H1 (cell line): ENCODE measurements at regions not wholly inside any gene's neighbourhood (a gene's known extent, or its start where the extent isn't known, plus 50 kb on each side); places are given as distances from the start of the nearest gene placed in this dataset.

ENCODE experiments used
- SP2 ChIP-seq: IDR thresholded peaks from 2 replicates; pipeline ENCODE4 v1.6.1; 2012; ENCODE audit warnings: mild to moderate bottlenecking, low read length, inconsistent platforms
- TCF12 ChIP-seq: IDR thresholded peaks from 2 replicates; pipeline ENCODE4 v1.6.1; 2011; ENCODE audit warnings: low read depth, mild to moderate bottlenecking, low read length
- ZNF274 ChIP-seq: IDR thresholded peaks from 2 replicates; pipeline ENCODE4 v1.7.0; 2012; ENCODE audit warnings: low read length, borderline replicate concordance; ENCODE audit errors: extremely low read depth

GRCh38 chr5:174897281-174897950, 173.0 kb downstream of the MSX2 start (continued):
- TF ChIP-seq ZNF274 (no peak), SP2 (no peak), TCF12 (no peak)
- TF ChIP-seq, all 59 proteins: peak for 0
